ENCODE measurements at regions not wholly inside any gene's neighbourhood (a gene's known extent, or its start where the extent isn't known, plus 50 kb on each side); places are given as distances from the start of the nearest gene placed in this dataset.

DNA sequence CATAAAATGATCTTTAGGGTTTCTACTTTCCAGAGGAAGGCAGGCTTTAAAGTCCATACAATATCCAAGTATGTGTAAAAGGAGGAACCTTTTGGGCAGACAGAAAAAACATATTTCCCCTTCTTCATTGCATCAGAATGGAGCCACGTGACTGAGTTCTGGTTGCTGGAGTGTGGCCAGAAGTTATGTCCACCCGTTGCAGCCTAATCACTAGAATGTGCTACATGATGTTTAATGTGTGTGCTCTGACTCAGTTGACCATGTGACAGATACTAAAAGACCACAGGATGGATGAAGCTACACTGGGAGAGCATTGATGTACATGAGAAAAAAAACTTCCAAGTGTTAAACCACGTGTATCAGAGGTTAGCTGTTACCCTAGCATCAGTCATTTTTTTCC, 460.9 kb downstream of the RIT2 start:
- Histone ChIP-seq H3K9ac (ENCODE audit: low read length in 3 of 3) (no peak overlapping the region), H3K4me1 (ENCODE audit: control insufficient read depth in 2 of 3, insufficient read depth in 2 of 3, low read depth in 1 of 3, low read length in 3 of 3) (no peaks in the 10 kb centered on the region), H3K9me3 (ENCODE audit: control insufficient read depth in 2 of 3, insufficient read depth in 1 of 3, low read length in 3 of 3) (peaks cover 0 to 4% (median 0%) of the 10 kb centered on the region in 3 donors), H3K27me3 (ENCODE audit: control insufficient read depth, insufficient read depth, low read length) (no peaks in the 10 kb centered on the region), H3K36me3 (ENCODE audit: control insufficient read depth in 2 of 3, insufficient read depth in 3 of 3, low read length in 3 of 3) (no peaks in the 10 kb centered on the region), H3K4me3 (ENCODE audit: low read length in 3 of 3) (no peak overlapping the region), H3K27ac (ENCODE audit: low read depth in 2 of 2, low read length in 2 of 2) (no peak overlapping the region)
- TF ChIP-seq CTCF (IDR thresholded peaks at IDR 0.05; ENCODE audit: borderline replicate concordance, extremely low read depth, insufficient read depth), result no peak
- no peak for FAIRE-seq
- intact Hi-C loops (cut with DNase I), result no loop called here
- DNase-seq, result no peak

- Histone ChIP-seq H3K4me1 (ENCODE audit: control insufficient read depth in 2 of 3, insufficient read depth in 2 of 3, low read depth in 1 of 3, low read length in 3 of 3) (no peaks in the 10 kb centered on the region), H3K27ac (ENCODE audit: low read depth in 2 of 2, low read length in 2 of 2) (no peak overlapping the region), H3K4me3 (ENCODE audit: low read length in 3 of 3) (no peak overlapping the region), H3K27me3 (ENCODE audit: control insufficient read depth, insufficient read depth, low read length) (no peaks in the 10 kb centered on the region), H3K36me3 (ENCODE audit: control insufficient read depth in 2 of 3, insufficient read depth in 3 of 3, low read length in 3 of 3) (no peaks in the 10 kb centered on the region), H3K9me3 (ENCODE audit: control insufficient read depth in 2 of 3, insufficient read depth in 1 of 3, low read length in 3 of 3) (peaks cover 0 to 3% (median 0%) of the 10 kb centered on the region in 3 donors), H3K9ac (ENCODE audit: low read length in 3 of 3) (no peak overlapping the region)
- intact Hi-C loops (cut with DNase I), result no loop called here
- DNase-seq (no peak), FAIRE-seq (no peak)
- TF ChIP-seq CTCF (IDR thresholded peaks at IDR 0.05; ENCODE audit: borderline replicate concordance, extremely low read depth, insufficient read depth), result no peak
These were observed 457.9 kb downstream of the RIT2 start for GRCh38 chr18:42657551-42657950.

- no peak for FAIRE-seq
These were observed 457.3 kb downstream of the RIT2 start for GRCh38 chr18:42658171-42658570.

More at GRCh38 chr18:42658171-42658570, 457.3 kb downstream of the RIT2 start:
- Histone ChIP-seq H3K9me3 (ENCODE audit: control insufficient read depth in 2 of 3, insufficient read depth in 1 of 3, low read length in 3 of 3) (no peaks in the 10 kb centered on the region), H3K4me1 (ENCODE audit: control insufficient read depth in 2 of 3, insufficient read depth in 2 of 3, low read depth in 1 of 3, low read length in 3 of 3) (no peaks in the 10 kb centered on the region), H3K36me3 (ENCODE audit: control insufficient read depth in 2 of 3, insufficient read depth in 3 of 3, low read length in 3 of 3) (no peaks in the 10 kb centered on the region), H3K27ac (ENCODE audit: low read depth in 2 of 2, low read length in 2 of 2) (no peak overlapping the region), H3K9ac (ENCODE audit: low read length in 3 of 3) (no peak overlapping the region), H3K27me3 (ENCODE audit: control insufficient read depth, insufficient read depth, low read length) (no peaks in the 10 kb centered on the region), H3K4me3 (ENCODE audit: low read length in 3 of 3) (no peak overlapping the region)
- intact Hi-C loops (cut with DNase I), result no loop called here
- no peak for DNase-seq
- no peak for TF ChIP-seq CTCF (IDR thresholded peaks at IDR 0.05; ENCODE audit: borderline replicate concordance, extremely low read depth, insufficient read depth)
